HG03460 (cell line): ENCODE measurements at regions not wholly inside any gene's neighbourhood (a gene's known extent, or its start where the extent isn't known, plus 50 kb on each side); places are given as distances from the start of the nearest gene placed in this dataset.

Experiments used
- ATAC-seq: cut with Tn5 transposase; IDR thresholded peaks from one replicate; pipeline ENCODE4 v1.9.1; 2021; ENCODE audit not compliant: unreplicated experiment

DNA sequence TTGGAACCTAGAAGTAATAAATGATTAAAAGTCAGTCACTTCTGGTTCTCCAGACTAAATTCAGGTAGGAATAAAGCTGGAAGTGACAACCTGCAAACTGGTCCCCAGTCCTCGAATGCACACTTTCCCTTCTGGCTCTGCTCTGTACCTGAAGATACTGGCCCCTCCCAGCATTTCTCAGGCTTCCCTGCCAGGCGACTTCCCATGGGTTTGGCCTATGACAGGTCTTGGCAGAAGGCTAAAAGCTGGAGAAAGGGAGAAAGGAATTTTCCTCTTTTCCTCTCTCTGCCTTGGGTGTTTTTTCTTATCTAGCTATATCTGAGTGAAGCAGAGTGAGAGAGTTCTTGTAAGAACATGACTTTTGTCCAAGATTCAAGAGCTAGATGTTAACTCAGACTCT, 1005.7 kb downstream of the DTWD2 start:
- no peak for ATAC-seq

DNA sequence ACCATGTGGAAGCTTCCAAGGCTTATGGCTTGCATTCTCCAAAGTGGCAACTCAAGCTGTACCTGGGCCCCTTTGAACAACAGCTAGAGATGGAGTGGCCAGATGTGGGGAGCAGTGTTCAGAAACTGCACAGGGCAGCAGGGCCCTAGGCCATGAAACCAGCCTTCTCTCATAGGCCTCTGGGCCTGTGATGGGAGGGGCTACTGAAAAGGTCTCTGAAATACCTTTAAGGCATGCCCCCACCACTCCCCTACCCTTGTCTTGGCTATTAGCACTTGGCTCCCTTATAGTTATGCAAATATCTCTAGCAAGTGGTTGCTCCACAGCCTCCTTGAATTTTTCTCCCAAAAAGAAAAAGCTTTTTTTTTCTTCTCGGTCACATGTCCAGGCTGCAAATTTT, 1014.6 kb downstream of the DTWD2 start:
- ATAC-seq: no peak

DNA sequence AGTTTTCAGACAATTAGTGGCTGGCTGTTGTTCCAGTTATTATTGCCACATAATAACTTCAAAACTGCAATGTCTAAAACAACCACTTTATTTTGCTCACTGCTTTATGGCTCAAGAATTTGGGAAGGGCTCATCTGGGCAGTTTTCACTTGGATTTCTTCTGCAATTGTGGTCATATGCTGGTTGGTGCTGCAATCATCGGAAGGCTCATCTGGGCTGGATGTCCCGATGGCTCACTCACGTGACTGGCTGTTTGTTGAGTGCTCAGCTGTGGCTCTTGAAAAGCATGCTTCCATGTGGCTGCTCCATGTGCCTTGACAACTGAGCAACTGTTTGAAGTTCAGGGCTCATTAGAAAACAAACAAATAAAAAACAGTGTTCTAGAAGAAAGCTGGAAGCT, 1032.5 kb downstream of the DTWD2 start:
- no peak for ATAC-seq

DNA sequence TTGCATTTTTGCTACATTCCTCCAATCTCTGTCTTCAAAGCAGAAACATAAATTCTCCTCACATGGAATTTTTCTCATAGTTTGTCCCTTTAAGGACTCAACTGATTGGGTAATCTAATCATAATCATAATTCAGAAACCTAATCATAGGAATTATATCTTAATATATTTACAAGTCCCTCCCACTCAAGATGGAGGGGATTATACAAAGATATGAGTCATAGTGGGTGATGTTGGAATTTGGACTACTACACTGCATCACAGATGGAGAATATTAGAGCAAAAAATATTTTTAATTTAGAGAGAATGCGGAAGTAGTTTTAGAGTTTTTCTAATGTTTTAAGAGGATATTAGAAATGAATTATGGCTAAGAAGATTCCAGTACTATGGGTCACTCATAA, 1034.0 kb downstream of the DTWD2 start:
- ATAC-seq: no peak

DNA sequence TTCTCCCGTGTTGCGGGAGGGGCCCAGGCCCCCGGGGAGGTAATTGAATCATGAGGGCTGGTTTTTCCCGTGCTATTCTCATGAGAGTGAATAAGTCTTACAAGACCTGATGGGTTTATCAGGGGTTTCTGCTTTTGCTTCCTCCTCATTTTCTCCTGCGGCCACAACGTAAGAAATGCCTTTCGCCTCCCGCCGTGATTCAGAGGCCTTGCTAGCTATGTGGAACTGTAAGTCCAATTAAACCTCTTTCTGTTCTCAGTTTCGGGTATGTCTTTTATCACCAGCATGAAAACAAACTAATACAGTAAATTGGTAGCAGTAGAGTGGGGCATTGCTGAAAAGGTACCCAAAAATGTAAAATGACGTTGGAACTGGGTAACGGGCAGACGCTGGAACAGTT, 1035.1 kb downstream of the DTWD2 start:
- no peak for ATAC-seq

DNA sequence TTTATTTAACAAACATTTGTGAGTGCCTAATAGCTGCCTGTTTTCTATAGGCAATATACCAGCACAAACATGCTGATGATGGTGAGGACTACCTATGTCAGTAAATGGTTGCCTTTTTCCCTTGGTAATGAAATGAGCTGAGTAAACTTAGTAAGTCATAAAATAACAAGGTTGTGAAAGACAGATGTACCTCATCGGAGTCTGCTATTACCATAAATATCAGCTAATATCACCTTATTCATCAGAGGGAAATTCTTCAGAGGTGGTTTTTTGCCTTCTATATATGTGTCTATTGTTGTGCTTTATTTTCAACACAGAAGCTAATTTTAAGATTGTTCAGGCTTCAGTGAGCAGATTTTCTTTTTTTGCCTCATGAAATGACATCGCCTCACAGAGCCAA, 1040.5 kb downstream of the DTWD2 start:
- no peak for ATAC-seq

DNA sequence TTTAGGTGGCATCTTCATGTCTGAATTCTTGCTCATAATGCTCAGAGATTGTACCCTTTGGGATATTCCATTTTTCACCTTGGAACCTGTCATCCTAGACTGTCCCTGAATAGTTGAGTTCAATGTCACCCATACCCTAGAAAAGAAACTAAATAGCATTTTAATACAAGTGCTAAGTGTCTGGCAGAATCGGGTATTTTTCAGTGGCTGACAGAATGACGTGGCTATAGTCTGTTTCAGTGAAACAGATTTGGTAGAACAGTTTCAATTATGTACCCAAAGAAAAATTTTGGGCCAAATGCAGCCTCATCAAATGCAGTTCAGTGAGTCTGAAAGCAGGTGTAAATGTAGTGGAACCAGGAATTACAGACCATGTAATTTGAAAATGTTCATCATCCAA, 1041.2 kb downstream of the DTWD2 start:
- no peak for ATAC-seq

DNA sequence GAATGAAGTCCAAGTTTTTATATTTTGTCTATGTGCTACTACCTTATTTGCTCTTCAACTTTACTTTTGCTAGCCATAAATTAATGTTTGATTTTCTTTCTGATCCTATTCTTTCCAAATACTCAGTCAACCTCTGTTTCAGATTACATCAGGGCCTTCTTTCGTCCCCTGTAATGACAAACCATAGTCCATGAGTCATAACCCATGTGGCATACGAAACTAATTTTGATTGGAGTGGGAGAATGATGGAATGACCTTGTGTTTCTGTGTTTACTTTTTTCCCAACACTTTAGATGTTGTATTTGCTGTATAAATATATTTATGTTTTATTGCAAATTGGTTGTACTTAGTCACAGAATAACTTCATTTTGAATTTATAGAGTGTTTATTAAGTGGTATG, 1043.1 kb downstream of the DTWD2 start:
- ATAC-seq: no peak

DNA sequence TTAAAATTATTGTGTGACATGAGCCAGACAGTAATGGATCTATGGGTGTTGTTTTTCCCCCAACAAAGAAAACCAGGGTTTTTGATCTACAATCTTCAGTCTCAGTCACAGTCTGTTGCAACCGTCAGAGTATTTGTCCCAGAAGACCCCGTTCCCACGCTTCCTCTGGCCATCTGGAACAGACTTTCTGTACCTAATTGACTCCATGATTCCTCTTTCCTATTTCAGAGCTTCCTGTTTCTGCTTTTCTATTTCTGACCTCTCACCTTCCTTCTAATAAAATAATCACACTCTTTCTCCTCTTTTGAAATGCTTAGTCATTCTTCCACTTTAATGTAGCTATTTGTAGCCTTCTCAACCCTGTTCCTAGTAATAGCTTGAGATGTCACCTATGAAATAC, 1044.8 kb downstream of the DTWD2 start:
- no peak for ATAC-seq

DNA sequence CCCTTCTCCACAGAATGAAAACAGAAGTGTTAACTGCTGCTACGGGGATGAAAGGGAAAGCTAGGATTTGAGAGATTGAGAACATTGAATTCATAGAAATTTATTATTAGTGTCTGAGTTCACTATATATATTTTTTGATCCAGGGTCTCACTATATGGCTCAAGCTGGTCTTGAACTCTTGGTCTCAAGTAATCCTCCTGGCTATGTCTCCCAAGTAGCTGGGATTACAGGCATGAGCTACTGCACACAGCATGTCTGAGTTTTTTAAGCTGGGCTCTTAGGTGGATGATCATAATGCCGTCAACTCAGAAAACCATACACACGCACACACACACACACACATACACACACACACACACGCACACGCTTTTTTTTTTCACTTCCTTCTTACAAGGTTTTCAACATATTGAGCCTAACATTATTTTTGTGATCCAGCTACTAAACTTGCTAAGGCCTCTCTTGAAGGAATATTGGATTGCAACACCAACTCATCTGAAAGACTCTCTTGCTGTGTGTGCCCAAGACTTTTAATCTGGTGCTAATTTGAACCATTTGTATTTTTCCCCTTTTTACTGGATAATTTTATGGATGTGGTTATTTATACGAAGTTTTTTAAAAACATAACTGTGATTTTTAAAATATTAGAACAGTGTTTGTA, 1045.4 kb downstream of the DTWD2 start:
- no peak for ATAC-seq

DNA sequence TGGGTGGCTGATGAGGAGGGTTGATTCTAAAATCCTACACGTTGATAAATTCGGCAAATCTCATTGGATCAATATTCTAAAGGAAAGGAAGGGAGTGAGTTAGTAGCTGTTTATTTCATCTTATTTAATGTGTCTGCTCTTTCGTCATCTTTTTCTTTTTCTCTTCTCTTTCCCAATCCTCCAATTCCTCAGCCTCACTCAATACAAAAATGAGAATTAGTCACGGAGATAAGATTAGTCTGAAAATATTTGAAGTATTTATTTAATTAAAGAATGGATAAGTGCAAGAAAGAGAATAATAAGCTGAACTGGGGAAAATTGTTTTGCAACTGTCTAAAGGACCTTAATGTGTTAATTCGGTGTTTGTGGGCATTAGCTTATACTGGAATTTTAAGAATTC, 1095.1 kb downstream of the DTWD2 start:
- no peak for ATAC-seq

DNA sequence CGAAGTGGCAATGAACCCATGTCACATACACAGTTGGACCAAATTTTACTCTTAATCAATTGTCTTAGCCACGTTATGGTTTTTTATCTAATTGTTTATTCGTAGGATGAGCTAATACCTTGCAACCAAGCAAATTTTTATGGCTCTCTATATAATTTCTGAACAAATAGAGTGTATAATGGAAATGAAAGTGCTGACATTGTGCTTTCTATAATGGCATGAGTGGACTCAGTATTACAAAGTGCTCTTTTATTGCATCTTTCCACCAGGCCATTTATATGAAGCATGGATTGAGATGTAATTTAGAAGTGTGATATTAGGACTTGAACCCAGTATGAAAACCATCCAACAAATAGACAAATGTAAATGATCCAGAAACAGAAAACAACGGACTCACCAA, 1096.0 kb downstream of the DTWD2 start:
- no peak for ATAC-seq

DNA sequence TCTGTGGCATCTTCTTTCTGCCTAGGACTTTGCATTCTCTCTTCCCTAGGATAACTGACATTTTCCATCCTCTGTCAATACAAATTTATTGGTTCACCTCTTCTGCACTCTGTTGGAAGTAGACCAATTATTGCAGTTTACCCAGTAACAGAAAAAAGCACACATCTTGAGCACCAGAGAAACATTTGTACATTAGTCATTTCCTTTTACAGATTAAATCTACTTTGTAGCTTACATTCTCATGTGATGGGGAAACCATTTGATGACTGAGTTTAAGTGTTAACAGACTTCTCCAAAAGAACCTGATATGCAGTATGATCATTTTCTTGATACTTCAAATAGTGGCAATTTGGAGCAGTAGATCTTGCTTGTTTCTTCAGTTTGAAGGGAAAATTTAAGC, 1098.8 kb downstream of the DTWD2 start:
- ATAC-seq: no peak

DNA sequence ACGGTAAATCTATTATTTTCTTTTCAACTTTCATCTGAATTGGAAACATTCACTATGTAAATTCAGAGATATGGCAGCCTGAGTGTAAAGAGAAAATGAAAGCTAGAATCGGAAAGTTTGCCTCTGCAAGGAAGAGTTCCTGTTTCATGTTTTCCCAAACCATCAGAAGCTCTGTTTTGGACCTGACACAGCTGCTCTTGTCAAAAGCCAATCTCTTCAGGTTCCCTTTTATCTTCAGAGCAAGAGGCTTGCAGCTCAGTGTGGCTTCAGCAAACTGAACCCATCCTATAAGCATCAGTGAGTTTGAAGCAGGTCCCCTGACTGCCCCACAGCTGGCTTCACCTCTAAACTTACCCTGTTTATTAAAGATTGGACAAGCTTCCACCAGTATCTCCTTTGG, 1099.7 kb downstream of the DTWD2 start:
- peak; percentile 94 for ATAC-seq

DNA sequence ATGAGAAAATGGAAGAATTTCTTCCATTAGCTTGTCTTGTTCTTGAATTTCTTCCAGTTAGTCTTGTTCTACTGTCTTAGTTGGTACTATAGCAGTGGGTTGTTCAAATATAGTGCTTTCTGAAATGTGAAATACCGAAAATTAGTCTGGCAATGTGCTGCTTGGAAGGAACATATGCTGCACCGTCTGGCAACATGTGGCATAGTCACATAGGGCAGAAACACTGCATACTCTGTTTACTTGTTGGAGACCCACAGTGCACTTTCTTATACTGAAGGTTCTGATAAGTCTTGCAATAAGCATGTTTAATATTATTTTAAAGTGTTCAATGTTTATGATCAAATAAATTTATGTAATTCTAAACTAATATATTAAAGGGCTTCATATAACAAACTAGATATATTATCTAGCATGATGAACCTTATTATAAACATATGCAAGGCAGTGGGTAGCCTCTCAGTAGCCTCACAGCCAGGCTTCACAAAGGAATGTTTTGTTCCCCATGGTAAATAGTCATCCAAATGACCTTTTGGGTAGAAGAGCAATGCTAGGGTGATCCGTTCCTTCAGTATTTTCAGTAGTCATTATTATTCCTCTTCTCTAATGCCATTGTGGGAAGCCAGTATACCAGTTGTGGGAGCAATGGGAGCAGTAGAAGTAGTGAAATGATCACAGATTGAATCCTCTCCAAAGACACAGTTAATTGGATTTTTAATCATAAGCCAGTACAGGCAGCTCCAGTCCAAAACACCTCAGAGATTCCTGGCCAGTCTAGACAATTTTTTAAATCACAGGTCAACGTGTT, 1106.7 kb downstream of the DTWD2 start:
- no peak for ATAC-seq

DNA sequence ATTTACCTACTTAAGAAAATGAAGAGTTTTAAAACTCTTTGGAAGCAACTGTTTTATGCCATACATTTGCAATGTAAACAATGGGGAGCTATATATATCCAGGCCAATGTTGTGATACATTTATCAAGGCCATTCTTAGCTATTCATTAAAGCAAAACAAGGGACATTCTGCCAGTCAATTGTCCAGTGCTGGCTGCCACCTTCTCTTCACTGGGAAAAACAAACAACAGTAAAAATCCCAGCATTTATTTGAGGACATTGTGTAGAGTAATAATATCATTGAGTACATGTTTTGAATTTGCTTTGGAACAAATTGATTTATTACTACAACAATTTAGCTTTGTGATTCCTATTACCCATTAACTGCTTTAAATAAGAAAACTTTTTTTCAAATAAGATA, 1107.4 kb downstream of the DTWD2 start:
- no peak for ATAC-seq

DNA sequence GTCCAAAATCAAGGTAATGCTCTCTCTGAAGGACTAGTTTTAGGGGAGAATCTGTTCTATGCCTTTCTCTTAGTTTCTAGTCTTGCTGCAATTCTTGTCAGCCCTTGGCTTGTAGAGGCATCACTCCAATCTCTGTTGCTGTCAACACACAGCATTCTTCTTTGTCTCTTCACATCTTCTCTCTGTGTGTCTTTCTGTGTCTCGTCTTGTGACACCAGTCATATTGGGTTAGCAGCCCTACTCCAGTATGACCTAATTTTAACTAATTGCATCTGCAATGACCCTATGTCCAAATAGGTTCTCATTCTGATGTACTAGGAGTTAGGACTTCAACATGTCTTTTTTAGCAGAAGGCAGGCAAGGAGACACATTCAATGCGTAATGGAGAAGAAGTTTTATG, 1110.6 kb downstream of the DTWD2 start:
- no peak for ATAC-seq

DNA sequence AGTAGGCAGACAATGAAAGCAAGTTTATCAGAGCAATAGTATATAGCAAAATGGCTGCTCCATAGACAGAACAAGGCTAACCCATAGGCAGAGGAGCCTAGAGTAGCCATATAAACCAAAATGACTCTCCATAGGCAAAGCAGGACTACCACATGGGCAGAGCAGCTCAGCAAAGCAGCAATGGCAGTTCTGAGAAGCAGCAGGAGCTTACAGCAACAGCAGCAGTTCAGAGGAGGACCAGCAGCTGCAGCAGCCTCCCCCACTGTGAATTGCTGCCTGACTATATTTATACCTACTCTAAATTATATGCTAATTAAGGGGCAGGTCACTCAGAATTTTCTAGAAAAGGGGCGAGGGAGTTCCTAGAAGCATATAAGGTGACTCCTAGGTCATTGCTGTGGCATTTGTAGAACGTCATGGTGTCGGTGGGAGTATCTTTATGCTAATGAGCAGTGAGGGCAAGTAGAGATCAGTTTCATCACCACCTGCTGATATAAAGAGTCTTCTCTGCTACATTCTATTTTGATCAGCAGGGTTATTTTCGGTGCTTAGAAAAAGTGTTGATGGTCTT, 1115.5 kb downstream of the DTWD2 start:
- no peak for ATAC-seq

DNA sequence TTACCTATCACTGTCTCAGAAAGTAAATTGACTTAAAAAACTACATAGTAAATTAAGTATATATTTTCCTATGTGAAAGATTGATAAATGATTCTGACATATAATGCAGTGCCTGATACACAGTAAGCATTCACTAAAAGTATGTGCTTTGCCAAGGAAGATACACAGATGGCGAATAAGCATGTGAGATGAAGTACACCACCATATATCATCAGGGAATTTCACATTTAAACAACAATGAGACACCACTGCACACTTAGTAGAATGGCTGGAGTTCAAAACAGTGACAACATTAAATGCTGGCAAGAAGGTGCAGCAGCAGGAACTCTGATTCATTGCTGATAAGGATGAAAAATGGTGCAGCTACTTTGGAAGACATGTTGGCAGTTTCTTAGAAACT, 1118.8 kb downstream of the DTWD2 start:
- ATAC-seq: no peak

DNA sequence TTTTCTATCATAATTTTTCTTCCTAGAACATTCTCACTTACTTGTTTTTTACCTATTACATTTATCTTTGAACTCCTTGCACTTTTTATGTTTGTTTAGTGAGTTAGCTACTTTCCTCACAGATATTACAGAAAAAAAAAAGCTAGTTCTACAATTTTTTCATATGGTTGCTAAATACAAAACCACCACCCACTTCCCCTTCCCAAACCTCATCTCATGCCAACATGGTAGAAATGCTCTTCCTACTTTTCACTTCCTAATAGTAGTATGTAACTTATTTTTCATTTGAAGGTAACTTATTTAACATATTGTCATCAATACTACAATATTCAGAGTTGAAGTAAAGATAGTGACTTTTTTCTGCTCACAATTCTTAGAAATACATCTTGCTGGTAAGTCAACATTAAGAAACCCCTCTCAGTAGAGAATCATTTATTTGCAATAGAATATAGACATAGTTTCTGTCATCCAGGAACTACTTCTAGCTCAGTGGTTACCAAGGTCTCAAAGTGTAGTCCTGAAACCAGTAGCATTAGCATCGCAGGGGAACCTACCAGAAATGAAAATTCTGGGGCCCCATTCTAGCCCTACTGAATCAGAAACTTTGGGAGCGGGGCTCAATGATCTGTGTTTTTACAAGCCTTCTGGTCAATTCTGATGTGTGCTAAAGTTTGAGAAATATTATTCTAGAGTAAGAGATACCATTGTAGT, 1124.6 kb downstream of the DTWD2 start:
- ATAC-seq: no peak

DNA sequence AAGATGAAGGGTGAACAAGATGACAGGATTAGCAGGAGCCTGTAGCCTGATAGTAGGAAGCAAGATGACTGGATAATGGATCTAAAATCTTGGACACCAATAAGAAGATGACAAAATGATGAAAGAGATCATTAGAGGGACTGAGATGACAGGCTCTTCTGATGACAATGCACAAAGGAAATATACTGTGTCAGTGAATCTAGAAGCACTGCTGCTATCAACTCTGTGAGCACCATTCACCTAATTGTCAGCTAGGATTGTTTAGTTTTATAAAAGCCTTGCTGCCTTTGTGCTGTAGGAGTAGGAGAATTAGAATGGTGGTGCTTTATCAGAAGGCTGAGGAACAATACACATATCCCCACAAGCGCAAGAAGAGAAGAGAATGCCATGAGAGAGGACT, 1127.8 kb downstream of the DTWD2 start:
- ATAC-seq: no peak

DNA sequence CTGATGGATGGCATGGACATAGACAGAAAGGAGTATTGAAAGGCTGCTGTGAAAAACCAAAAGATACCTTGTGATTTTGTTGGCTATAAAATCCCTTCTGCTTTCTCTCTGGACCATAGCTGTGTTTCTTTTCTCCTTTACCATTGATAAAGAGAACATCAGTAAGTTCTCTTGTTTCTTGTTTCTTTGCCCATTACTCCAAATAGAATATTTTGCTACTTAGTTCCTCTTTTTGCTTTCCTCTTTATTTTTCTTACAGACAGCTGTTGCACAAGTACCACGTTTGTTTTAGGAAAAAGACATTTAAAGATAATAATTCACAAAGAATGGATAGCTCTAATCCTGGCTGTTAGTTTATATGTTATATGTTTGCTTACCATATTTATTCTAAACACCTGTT, 1129.2 kb downstream of the DTWD2 start:
- ATAC-seq: no peak
